GM21423 (cell line): ENCODE measurements at regions not wholly inside any gene's neighbourhood (a gene's known extent, or its start where the extent isn't known, plus 50 kb on each side); places are given as distances from the start of the nearest gene placed in this dataset.
"Not testable (repeated sequence)": the region's sequence is repeated elsewhere in the genome, so short reads cannot be mapped to it uniquely, and the experiment has no call there.

Source experiments
- ATAC-seq: cut with Tn5 transposase; IDR thresholded peaks from one replicate; pipeline ENCODE4 v1.9.1; 2021; ENCODE audit warnings: mild to moderate bottlenecking, moderate library complexity; ENCODE audit not compliant: unreplicated experiment

DNA sequence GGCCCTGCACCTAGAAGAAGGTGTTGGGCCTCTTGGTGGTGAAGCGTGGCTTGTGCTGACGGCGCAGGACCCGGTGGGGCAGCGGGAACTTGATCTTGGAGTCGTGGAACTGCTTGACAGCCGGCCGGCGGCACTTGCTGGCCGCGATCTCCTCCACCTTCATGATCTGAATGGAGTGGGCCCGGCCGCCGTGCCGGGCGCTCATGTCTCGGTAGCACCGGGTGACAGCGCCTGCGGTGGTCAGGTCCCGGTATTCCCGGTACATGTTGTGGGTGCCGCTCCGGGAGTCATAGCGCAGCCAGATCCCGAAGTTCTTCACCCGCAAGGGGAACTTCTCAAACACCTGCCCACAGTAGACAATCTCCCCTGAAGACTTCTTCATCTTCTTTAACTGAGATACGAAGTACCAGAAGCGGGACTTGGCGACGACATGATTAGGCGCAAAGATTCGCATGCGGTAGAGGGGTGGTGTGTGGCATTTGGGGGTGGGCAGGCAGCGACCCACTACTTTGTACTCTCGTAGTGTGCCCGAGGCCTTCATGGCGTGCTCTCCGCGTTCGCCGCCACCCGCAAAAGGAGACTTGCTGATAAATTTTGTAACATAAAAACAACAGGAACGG, 92.1 kb upstream of the MSH6 start:
- ATAC-seq = not testable (repeated sequence)

DNA sequence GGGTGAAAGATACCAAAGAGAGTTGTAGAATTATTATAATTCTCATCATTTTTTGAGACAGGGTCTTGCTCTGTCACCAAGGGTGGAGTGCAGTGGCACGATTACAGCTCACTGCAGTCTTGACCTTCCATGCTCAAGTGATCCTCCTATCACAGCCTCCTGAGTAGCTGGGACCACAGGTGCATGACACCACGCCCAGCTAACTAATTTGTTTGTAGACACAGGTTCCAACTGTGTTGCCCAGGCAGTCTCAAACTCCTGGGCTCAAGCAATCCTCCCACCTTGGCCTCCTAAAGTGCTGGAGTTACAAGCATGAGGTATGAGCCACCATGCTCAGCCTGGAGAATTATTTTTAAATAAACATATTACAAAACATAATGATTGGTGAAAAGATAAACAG, 92.8 kb upstream of the MSH6 start:
- no peak for ATAC-seq

- ATAC-seq = peak; percentile 73
Observed at GRCh38 chr2:47689118-47689517, 93.8 kb upstream of the MSH6 start.

- no peak for ATAC-seq
Observed at GRCh38 chr2:47688561-47688960, 94.4 kb upstream of the MSH6 start.

DNA sequence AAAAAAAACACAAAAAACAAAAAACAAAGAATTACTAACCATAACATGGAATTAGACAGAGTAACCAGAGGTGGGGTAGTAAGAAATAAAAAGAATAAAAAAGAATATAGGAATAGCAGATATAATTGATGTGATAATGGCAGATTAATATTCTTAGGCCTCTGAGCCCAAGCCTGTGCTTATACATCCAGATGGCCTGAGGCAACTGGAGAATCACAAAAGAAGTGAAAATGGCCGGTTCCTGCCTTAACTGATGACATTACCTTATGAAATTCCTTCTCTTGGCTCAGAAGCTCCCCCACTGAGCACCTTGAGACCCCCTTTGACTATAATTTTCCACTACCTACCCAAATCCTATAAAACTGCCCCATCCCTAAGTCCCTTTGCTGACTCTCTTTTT, 95.1 kb upstream of the MSH6 start:
- no peak for ATAC-seq

- ATAC-seq = no peak
Observed at GRCh38 chr2:47686018-47686417, 96.9 kb upstream of the MSH6 start.

DNA sequence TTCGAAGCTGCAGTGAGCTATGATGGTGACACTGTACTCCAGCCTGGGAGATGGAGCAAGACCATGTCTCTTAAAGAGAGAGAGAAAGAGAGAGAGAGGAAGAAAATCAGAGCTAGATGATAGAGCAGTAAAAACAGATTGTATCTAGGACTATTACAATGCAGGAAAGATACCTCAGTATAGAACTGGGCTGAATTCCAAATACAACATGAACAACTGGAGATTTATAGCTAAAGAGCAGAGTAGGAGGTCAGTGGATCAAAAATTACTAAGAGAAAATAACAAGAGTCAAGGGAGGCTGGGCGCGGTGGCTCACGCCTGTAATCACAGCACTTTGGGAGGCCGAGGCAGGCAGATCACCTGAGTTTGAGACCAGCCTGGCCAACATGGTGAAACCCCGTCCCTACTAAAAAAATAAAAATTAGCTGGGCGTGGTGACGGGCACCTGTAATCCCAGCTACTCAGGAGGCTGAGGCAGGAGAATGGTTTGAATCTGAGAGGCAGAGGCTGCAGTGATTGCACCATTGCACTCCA, 100.7 kb upstream of the MSH6 start:
- ATAC-seq = no peak

- ATAC-seq = no peak
Observed at GRCh38 chr2:47676261-47676926, 105.6 kb upstream of the KCNK12 start.

GRCh38 chr2:47675196-47675825, 104.5 kb upstream of the KCNK12 start:
- ATAC-seq = no peak

GRCh38 chr2:47666332-47666731, 95.5 kb upstream of the KCNK12 start:
- ATAC-seq = no peak

DNA sequence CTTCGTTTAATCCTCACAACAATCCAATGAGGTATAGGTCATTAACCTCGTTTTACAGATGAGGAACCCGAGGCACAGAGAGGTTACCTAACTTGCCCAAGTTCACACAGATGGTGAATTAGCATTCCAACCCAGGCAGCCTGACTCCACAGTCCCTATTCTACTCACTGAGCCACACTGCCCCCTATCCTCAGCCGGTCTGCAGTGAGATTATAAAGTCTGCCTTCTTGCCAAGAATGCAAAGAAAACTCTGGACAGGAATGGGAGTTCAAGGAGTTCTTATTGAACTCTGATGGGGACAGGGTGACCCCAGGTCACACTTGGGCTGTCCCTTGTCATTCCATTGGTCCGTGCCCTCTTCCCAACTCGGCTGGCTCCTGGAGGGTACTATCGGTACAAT, 94.0 kb upstream of the KCNK12 start:
- ATAC-seq = no peak

DNA sequence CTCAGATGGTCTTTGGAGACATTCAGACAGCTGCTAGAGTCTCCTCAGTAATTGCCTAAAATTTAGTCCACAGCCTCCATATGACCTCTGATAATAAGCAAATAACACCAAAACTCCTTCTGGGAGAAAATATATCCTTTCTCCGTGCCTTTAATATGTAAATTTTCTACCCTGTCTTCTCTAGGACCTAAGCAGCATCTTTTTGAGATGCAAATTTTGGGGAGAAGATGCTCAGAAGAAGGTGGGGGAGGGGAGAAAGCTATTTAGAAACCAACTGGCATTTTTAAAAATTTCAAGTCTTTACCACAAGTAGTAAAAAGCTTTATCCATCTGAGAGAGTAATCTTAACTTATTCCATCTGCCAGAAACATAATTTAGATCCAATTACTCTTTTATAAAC, 91.8 kb upstream of the KCNK12 start:
- no peak for ATAC-seq

DNA sequence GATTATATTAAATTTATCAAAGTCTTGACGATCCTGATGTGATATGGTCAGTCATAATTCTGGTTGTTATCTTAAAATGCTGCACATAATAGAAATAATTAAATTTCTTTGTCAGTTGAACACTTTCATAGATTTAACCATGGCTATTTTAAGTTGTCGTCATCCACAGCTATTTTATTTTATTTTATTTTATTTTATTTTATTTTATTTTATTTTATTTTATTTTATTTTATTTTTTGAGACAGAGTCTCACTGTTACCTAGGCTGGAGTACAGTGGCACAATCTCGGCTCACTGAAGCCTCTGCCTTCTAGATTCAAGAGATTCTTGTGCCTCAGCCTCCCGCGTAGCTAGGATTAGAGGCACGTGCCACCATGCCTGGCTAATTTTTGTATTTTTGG, 90.5 kb upstream of the KCNK12 start:
- no peak for ATAC-seq

GRCh38 chr2:47660168-47660567, 89.4 kb upstream of the KCNK12 start:
- no peak for ATAC-seq

- ATAC-seq = no peak
Observed at GRCh38 chr2:47658646-47659320, 88.0 kb upstream of the KCNK12 start.

GRCh38 chr2:47657886-47658489, 87.2 kb upstream of the KCNK12 start:
- no peak for ATAC-seq

- no peak for ATAC-seq
Observed at GRCh38 chr2:47656715-47657600, 86.2 kb upstream of the KCNK12 start.

- ATAC-seq = peak; percentile 19
Observed at GRCh38 chr2:47655563-47655880, 84.7 kb upstream of the KCNK12 start.

GRCh38 chr2:47654790-47655562, 84.2 kb upstream of the KCNK12 start:
- peak; percentile 80 for ATAC-seq
